ENCODE measurements at regions not wholly inside any gene's neighbourhood (a gene's known extent, or its start where the extent isn't known, plus 50 kb on each side); places are given as distances from the start of the nearest gene placed in this dataset.

- intact Hi-C loops (cut with micrococcal nuclease) = no loop called here
These were observed 99.2 kb downstream of the C12orf50 start for GRCh38 chr12:87930033-87930432.

- intact Hi-C loops (cut with micrococcal nuclease) = no loop called here
These were observed 99.9 kb downstream of the C12orf50 start for GRCh38 chr12:87929346-87929745.

DNA sequence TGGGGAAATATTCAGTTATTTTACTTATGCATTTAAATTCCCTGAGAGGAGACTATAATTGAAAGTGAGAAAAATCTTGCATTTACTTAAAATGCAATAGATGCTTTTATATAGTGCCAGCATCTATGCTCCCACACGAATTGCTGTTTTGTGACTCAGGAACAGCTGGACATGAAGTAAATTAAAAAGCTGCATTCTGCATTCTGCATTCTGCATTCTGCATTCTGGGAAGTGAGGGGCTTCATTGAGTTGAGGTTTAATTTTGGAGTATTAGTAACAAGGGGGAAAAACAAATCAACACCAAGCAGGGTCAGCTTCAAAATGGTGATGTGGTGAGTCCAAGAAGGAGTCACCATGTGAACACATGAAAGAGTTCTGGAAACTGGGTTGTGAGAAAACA, 101.2 kb downstream of the C12orf50 start:
- intact Hi-C loops (cut with micrococcal nuclease) = no loop called here

DNA sequence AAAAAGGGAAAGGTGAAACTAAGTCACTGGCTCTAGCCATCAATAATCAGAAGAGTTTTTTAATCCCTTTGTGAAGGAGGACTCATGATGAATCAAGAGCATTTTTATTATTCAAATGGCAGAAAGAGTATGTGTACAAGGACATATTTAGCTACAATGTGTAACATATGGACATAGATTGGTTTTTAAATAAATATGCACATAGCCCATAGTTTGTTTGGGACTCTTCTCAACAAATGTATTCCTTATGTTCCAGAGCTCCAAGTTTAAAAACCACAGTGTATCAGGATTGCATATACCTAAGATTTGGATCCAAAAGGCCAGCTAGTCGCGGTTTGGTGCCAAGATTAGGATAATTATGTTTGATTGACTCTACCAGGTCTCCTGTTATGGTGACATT, 104.2 kb downstream of the C12orf50 start:
- intact Hi-C loops (cut with micrococcal nuclease) = no loop called here

DNA sequence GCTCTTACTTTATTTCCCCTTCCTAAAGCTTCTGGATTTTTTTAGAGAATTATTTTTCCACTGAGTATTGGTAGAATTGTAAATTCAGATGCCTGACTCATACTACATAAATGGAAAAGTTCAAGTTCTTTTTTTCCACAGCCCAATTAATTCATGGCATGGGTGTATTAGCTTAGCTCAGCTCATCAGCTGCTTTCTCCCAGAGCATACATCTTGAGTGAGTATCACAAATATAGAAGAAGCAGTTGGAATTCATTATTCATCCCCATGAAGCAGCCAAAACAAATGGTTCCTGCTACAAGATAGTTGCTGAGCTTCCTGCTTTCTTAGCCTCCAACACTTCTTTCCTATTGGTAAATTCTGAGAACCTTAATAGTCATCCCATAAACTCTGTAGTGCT, 105.1 kb downstream of the C12orf50 start:
- intact Hi-C loops (cut with micrococcal nuclease) = no loop called here

GRCh38 chr12:87923361-87923760, 105.8 kb downstream of the C12orf50 start:
- intact Hi-C loops (cut with micrococcal nuclease) = no loop called here

GRCh38 chr12:87922736-87923135, 106.5 kb downstream of the C12orf50 start:
- intact Hi-C loops (cut with micrococcal nuclease) = no loop called here

DNA sequence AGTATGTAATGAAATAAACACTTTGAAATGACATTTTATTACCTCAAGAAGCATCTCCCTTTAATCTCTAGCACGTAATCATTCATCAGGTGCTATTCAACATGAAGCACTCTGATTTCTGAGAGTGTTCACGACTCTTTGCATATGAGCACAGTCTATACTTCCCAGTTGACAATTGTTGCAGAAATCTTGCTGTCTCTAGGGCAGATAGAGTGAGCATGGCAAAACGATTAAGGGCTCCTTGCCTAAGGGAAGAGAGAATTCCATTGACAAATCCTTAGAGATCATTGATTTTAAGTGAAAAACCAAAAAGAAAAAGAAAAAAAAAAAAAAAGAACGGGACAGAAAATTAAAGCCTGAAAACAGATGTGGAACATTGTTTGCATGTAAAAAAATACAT, 107.6 kb downstream of the C12orf50 start:
- intact Hi-C loops (cut with micrococcal nuclease) = no loop called here

GRCh38 chr12:87920139-87920538, 109.1 kb downstream of the C12orf50 start:
- intact Hi-C loops (cut with micrococcal nuclease) = no loop called here

DNA sequence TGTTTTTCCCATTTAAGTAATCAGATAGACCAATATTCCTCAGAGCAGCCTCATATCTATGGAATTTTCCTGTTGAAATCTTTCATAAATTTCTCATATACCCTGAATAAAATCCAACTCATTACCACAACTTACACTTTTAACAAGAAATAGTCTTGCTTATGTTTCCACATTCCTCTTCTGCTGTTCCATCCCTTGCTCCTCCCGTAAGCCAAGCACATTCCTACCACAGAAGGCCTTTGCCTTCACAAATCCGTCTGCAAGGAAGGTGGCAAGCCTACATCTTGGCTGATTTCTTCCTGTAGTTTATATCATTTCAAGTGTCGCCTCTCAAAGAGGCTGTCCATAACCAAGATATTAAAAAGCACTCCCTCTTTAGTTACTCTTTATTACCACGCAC, 127.7 kb downstream of the C12orf50 start:
- intact Hi-C loops (cut with micrococcal nuclease) = no loop called here

DNA sequence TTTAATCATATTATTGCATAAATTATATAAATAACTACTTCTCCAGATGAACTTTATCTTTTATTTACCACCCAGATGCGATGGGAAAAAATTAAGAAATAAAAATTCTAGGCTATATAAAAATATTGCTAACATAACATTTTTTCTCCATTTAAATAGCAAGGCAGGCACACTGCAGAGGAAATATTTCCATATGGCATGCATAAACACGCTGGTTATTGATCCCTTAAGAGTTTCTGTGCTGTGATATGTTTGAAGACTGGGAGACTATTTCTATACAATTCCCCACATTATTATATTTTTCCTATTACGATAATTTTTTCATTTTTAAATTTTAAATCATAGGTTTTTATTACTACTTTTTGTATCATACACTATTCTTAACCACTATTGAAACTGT, 131.5 kb downstream of the C12orf50 start:
- intact Hi-C loops (cut with micrococcal nuclease) = no loop called here

DNA sequence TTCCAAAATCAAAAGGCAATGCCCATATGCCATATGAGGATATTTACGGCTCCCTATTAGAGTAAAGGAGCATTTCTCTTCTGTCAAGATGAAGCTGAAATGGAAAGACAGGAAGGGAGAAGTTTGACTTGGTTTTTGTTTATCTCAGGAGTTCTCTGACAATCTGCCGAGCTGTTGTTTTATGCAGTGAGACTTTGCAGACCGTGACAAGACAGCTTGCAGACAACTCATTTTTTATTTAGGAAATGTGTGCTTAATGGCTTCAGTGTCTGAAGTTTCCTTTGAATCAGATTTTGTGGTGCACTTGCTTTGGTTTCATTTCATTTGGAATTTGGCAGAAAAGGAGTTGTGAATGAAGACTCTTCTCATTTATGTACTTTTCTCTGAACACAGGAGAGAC, 145.4 kb downstream of the C12orf50 start:
- intact Hi-C loops (cut with micrococcal nuclease) = no loop called here

- intact Hi-C loops (cut with micrococcal nuclease) = no loop called here
These were observed 150.1 kb downstream of the C12orf50 start for GRCh38 chr12:87879141-87879540.

- intact Hi-C loops (cut with micrococcal nuclease) = no loop called here
These were observed 158.4 kb downstream of the C12orf50 start for GRCh38 chr12:87870493-87871460.

GRCh38 chr12:87870061-87870460, 159.1 kb downstream of the C12orf50 start:
- intact Hi-C loops (cut with micrococcal nuclease) = no loop called here

DNA sequence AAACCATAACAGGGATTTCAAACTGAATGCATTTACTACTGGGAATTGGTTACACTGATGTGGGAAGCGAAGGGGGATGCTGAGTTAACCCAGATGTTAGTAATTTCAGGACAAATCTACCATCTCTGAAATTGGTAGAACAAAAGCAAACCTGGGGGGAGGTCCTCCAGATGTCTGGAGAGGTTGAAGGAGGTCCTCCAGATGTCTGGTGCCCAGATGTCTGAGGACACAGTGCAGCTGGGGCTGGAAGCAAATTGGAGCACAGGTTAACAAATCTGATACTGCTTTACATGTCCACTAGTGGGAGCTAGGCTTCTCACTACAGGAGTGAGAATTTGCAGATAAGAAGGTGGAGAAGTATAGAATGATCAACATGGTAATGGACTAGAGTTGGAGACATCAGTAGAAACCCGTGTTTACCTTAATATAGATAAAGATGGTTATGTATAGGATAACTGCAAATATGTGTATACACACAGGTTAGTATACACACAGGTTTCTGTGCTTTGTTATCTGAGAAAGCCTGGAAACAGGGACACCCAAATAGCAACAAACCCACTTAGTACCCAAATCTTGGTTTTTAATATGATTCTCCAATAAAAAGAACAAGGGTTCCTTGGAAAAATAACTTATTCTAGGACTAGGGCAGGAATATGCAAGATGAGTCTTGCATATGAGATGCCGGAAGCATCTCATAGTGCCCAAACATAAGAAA, 162.5 kb downstream of the C12orf50 start:
- intact Hi-C loops (cut with micrococcal nuclease) = no loop called here

- intact Hi-C loops (cut with micrococcal nuclease) = no loop called here
These were observed 167.4 kb downstream of the C12orf50 start for GRCh38 chr12:87861791-87862190.

GRCh38 chr12:87853448-87854003, 175.7 kb downstream of the C12orf50 start:
- intact Hi-C loops (cut with micrococcal nuclease) = no loop called here

DNA sequence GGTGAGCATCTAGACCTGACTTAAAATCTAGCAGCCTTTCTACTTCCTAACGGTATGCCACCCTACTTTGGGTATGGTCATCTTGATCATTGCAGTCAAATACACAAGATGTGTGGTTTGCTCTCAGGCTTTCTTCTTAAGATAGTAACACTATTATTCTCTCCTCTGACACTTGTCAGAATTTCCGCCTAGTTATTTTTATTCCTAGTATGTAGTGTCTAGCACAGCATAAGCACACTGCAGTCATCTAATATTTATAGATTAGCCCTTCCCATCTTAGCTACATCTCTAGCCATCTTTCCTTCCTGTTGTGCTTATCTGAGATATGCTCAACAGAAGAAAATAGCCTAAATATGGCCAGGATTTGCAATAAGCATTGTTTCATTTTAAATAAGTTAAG, 180.1 kb downstream of the C12orf50 start:
- intact Hi-C loops (cut with micrococcal nuclease) = loop anchor here (2.0 kb wide), 1 partner anchor 1924 kb away; no protein-coding TSS in a partner anchor

GRCh38 chr12:87848248-87848868, 180.8 kb downstream of the C12orf50 start:
- intact Hi-C loops (cut with micrococcal nuclease) = loop anchor here (2.0 kb wide), 1 partner anchor 1924 kb away; no protein-coding TSS in a partner anchor

- intact Hi-C loops (cut with micrococcal nuclease) = no loop called here
These were observed 182.1 kb downstream of the C12orf50 start for GRCh38 chr12:87847147-87847546.

GRCh38 chr12:87846045-87846444, 183.2 kb downstream of the C12orf50 start:
- intact Hi-C loops (cut with micrococcal nuclease) = no loop called here
